Kidney (tissue), 13 donors: ENCODE measurements at regions not wholly inside any gene's neighbourhood (a gene's known extent, or its start where the extent isn't known, plus 50 kb on each side); places are given as distances from the start of the nearest gene placed in this dataset.

Source experiments
- DNase-seq, 5 donors: peaks; one replicate each; pipeline ENCODE4 v3.0.0-alpha.2; 2013 to 2020
- FAIRE-seq: peaks from 2 replicates; lab custom pipeline; 2012; peaks lifted over from hg19 to GRCh38; lab: Jason Lieb, UNC
- H3K27ac ChIP-seq, 2 donors: one replicate each; pipeline ENCODE4 v1.7.0; 2013; ENCODE audit warnings: low read depth in 2 of 2, low read length in 2 of 2, inconsistent platforms in 1 of 2
- H3K27me3 ChIP-seq: one replicate; pipeline ENCODE4 v1.7.1; 2013; ENCODE audit warnings: low read length, inconsistent platforms; ENCODE audit not compliant: control insufficient read depth, insufficient read depth
- H3K36me3 ChIP-seq, 3 donors: one replicate each; pipeline versions ENCODE4 v1.7.0 to v1.7.1; 2013; ENCODE audit warnings: low read length in 3 of 3, control low read depth in 1 of 3, inconsistent platforms in 1 of 3; ENCODE audit not compliant: insufficient read depth in 3 of 3, control insufficient read depth in 2 of 3
- H3K4me1 ChIP-seq, 3 donors: one replicate each; pipeline versions ENCODE4 v1.7.0 to v1.7.1; 2013; ENCODE audit warnings: low read length in 3 of 3, inconsistent platforms in 1 of 3, low read depth in 1 of 3; ENCODE audit not compliant: control insufficient read depth in 2 of 3, insufficient read depth in 2 of 3
- H3K4me3 ChIP-seq, 3 donors: one replicate each; pipeline versions ENCODE4 v1.7.0 to v1.8.1; 2013; ENCODE audit warnings: low read length in 3 of 3, control low read depth in 1 of 3, inconsistent platforms in 1 of 3
- H3K9ac ChIP-seq, 3 donors: one replicate each; pipeline versions ENCODE4 v1.7.0 to v1.7.1; 2013; ENCODE audit warnings: low read length in 3 of 3, control low read depth in 1 of 3, inconsistent platforms in 1 of 3
- H3K9me3 ChIP-seq, 3 donors: one replicate each; pipeline versions ENCODE4 v1.7.0 to v1.7.1; 2013; ENCODE audit warnings: low read length in 3 of 3, control low read depth in 1 of 3, inconsistent platforms in 1 of 3; ENCODE audit not compliant: control insufficient read depth in 2 of 3, insufficient read depth in 1 of 3
- CTCF ChIP-seq: IDR thresholded peaks from 3 replicates; pipeline ENCODE4 v1.5.1; 2012; ENCODE audit warnings: mild to moderate bottlenecking, moderate library complexity, borderline replicate concordance; ENCODE audit not compliant: insufficient read depth; ENCODE audit errors: extremely low read depth
- intact Hi-C: fragments of 100-400 bp; cut with DNase I; formaldehyde crosslinking; loops from one replicate; pipeline ENCODE4 v1.11.1; 2022
- donor health status: control.
- donor health status: control.
- donor health status: control.
- donor health status: control.
- donor health status: control.
- donor health status: DM: yes; HTN: yes; CAD: no.
- donor health status: Normal renal cell carcinoma (clear cell type).

- no peak for TF ChIP-seq CTCF
- no peaks in the 10 kb centered on the region for H3K36me3 ChIP-seq
- H3K9ac ChIP-seq = no peak overlapping the region
- intact Hi-C loops = no loop called here
- no peak overlapping the region for H3K4me3 ChIP-seq
- no peak for DNase-seq
- no peaks in the 10 kb centered on the region for H3K27me3 ChIP-seq
- no peak overlapping the region for H3K27ac ChIP-seq
- no peaks in the 10 kb centered on the region for H3K9me3 ChIP-seq
- FAIRE-seq = no peak
- no peaks in the 10 kb centered on the region for H3K4me1 ChIP-seq
These were observed 1450.5 kb downstream of the BRD1 start for GRCh38 chr22:48376936-48377712.

- no peak for DNase-seq
- Histone ChIP-seq H3K27me3 (no peaks in the 10 kb centered on the region), H3K9me3 (no peaks in the 10 kb centered on the region), H3K36me3 (no peaks in the 10 kb centered on the region), H3K9ac (no peak overlapping the region), H3K4me3 (no peak overlapping the region), H3K4me1 (no peaks in the 10 kb centered on the region), H3K27ac (no peak overlapping the region)
- TF ChIP-seq CTCF = no peak
- intact Hi-C loops = no loop called here
- FAIRE-seq = no peak
These were observed 1451.2 kb downstream of the BRD1 start for GRCh38 chr22:48376428-48376827.

GRCh38 chr22:48373626-48374173 is 1454.0 kb downstream of the BRD1 start:
- Histone ChIP-seq H3K36me3 (no peaks in the 10 kb centered on the region), H3K27ac (no peak overlapping the region), H3K4me3 (no peak overlapping the region), H3K9ac (no peak overlapping the region), H3K27me3 (no peaks in the 10 kb centered on the region), H3K4me1 (peaks cover 0 to 2% (median 0%) of the 10 kb centered on the region in 3 donors), H3K9me3 (no peaks in the 10 kb centered on the region)
- TF ChIP-seq CTCF = no peak
- intact Hi-C loops = no loop called here
- FAIRE-seq = no peak
- DNase-seq = no peak
